CD4-positive, alpha-beta T cell treated with Interleukin-2 at 100 ng/mL for 4 hours (primary cell): ENCODE measurements at regions not wholly inside any gene's neighbourhood (a gene's known extent, or its start where the extent isn't known, plus 50 kb on each side); places are given as distances from the start of the nearest gene placed in this dataset.

ENCODE experiments used
- DNase-seq: peaks from one replicate; pipeline ENCODE4 v3.0.0-alpha.2; 2020; ENCODE audit warnings: low spot score

DNA sequence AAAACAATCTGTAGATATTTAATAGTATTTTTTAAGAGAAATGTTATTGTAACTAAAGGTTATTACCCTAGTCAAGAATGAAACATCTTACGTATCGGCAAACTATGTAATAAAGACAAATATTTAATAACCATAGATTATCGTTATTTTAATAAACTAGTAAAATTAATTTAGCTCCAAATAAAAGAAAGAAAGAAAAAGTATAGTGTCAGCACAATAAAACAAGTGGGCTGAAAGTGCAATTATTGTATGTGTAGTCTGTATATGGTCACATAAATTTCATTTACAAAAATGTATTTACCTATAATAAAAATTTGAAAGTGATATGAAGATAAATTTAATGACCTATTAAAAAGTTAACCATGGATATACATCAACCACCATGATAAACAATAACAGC is 1258.4 kb upstream of the MIR17HG start:
- no peak for DNase-seq

DNA sequence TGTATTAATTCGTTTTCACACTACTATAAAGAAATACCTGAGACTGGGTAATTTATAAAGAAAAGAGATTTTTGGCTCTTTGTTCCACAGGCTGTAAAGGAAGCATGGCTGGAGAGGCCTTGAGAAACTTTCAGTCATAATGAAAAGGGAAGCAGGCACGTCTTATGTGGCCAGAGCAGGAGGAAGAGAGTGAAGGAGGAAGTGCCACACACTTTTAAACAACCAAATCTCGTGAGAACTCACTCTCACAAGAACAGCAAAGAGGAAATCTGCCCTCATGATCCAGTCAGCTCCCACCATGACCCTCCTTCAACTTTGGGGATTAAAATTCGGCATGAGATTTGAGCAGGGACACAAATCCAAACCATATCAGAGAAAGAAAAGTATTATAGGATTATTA is 1255.9 kb upstream of the MIR17HG start:
- no peak for DNase-seq

DNA sequence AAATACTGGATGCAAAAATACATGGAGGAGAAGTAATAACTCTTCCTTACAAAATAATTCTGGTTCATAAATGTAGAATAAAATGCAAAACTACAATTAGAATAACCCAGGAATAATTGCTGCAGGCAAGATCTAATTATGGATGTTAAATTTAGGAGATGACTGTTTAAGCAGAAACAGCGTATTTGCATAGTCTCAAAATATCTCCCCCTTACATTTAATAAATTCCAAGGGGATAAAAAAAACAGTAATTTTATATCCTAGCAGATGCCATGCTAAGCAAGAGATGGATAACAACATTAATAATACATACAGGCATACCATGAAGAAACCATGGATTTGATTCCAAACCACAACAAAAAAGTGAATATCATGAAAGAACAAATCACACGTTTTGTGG is 1253.1 kb upstream of the MIR17HG start:
- no peak for DNase-seq

DNA sequence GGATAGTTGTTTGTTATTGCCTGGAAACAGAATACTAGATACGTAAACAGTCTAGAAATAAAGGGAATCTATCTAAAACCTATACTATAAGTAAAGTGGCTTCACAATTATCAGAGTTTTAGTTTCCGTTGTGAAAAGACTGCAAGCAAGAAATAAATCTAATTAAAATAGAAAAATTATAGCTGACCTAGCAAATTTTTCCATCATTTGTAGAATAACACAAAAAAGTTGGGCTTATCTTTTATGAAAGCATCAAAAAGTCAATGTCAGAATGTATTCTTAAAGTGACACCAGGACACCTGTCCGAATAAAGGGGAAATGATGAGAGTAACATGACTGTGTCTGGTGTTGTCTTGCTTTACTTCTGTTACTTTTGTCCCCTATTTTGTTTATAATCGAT is 1248.9 kb upstream of the MIR17HG start:
- no peak for DNase-seq

DNA sequence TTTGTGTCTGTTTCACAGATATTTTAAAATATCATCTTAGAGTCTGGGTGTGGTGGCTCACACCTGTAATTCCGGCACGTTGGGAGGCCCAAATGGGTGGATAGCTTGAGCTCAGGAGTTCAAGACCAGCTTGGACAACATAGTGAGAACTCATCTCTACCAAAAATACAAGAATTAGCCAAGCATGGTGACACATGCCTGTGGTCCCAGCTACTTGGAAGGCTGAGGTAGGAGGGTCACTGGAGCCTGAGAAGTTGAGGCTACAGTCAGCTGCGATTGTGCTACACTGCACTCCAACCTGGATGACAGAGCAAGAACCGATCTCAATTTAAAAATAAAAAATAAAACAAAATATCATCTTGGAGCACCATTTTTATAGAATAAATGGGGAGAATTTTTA is 1247.6 kb upstream of the MIR17HG start:
- no peak for DNase-seq

DNA sequence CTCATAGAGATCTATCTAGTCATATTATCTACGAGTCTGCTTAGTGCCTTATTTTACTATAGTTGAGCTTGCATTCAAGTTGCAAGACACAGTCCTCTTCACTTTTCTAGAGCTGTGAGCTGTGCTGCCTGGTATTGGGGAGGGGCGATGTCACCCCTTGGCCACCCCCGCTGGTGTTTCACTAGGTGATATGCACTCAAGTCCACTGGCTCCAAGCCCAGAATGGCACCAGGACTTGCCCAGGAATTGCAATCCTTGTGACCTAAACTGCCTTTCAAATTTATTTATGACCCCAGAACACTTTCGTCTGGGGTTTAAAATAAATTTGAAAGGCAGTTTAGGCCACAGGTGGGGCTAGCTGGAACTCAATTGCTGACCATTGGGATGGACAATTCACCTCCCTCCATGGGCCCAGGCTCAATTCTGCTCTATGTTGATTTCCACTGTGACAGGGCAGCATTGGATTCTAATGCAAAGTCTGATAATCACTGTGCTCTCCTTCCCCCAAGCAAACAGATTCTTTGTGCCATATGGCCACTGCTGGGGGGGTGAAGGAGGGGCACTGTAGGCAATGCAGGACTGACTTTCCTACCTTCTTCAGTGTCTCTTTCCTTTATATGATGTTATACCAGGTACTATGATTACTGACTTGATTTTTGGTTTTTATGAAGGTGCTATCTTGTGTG is 1244.2 kb upstream of the MIR17HG start:
- DNase-seq, result no peak

DNA sequence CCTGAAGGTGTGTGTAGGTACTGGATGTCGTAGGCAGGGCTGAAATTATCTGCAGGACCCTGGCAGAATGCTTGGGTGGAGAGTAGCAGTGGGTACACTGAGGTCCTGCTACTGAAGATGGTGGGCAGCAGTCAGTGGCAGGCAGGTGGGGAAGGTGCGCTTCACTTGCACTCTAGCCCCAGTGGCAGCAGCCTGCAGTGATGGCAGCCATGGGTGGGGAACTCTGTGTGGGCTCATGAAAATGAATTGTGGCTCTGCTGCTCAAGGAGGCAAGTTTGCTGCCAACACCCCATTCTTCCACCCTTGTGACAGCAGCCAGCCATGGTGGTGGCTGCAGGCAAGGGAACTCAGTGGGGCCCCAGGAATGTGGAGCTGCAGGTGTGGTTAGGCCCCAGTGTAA is 1242.7 kb upstream of the MIR17HG start:
- no peak for DNase-seq

DNA sequence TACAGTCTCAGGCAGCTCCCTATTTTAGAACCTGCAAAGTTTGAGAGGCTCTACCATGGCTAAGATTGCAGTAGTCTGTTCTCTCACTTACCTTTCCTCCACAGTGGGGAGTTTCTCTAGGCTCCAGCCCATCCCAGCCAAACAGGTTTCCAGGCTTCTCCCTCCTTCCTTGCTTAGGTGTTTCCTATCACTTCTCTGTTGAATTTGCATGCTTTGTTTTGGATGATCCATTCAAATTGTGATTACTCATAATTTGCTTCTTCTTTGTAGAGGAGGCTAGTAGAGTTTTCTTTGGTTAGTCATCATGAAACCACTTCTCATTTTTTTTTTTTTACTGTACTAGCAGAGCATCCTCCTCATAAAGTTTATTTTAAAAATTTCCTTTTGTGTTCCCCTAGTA is 1242.2 kb upstream of the MIR17HG start:
- DNase-seq, result no peak

DNA sequence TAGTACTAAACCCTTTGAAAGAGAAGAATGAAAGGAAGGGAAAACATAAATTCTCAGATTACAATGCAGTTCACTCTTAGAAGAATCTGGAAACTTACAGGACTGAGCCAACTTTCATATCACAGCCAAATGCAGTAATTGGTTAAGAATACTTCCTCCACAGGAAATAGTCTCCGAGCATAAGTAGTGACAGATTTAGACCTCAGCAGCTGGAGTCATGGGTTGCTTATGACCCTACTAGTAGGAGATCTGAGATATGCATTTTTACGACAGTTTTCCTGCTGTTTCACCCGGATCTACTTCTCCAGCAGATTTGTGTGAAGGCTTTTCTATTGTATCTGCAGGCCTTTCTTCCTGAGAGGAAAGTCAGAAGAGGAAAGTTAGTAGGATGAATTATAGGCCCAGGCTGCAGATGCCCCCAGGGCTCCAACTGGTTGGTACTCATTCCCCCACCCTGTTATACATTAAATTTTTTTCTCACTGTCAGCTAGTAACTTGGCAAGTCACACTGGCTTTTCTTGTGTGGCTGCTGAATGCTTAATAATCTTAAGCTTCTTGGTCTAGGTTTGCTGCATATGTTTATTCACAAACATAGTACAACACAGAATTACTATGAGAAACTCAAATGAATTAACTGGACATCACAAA is 1241.5 kb upstream of the MIR17HG start:
- no peak for DNase-seq

DNA sequence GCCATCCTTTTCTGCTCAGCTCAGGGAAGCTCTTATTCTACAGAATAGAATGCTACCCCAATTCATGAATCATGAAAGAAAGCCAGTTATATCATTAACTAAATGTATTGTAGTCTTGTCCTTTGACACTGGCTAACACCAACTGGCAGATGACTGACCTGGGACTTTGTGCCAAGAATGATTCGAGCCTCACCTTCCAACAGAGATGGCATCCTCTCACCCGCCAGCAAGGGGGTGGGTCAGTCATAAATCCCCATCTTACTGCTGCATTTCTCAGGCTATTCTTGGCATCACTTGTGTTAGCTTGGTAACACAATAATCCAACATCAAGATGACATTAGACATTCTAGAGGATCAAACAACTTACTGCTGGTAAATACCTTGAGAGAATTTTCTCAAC is 1239.8 kb upstream of the MIR17HG start:
- no peak for DNase-seq

DNA sequence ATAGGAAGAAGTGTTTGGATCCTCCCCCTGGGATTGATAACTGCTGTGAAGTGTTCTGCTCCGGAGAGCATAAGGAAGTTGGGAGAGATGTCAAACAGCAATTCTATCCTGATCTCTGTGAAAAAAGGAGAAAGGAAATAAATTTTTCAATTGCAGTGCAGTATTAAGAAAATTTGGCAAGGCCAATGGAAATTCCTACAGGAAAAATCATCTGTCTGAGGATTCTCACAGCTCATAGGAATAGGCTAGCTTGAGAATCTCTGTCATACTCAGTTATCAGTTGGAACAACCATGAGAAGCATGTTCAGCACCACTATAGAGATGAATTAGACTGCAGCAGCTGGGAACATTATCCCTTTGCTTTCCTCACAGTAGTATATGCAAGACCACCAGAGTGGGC is 1238.9 kb upstream of the MIR17HG start:
- DNase-seq, result no peak

DNA sequence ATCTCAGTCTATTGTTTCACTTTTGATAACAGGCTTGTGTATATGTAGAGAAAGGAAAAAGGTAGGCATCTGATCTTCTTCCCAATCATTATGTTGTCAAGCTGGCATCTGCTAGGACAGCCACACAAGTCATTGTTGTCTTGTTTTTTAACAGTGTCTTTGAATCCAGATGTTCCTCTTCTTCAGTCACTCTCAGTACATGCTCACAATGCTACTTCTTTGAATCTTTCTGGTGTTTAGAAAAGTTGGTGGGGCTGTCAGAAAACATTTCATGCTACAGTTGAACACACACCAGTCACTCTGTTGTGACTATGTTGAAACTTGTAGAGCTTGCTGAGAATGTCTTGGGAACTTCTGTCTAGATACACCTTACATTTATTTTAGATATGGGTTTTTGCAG is 1231.4 kb upstream of the MIR17HG start:
- DNase-seq, result no peak

DNA sequence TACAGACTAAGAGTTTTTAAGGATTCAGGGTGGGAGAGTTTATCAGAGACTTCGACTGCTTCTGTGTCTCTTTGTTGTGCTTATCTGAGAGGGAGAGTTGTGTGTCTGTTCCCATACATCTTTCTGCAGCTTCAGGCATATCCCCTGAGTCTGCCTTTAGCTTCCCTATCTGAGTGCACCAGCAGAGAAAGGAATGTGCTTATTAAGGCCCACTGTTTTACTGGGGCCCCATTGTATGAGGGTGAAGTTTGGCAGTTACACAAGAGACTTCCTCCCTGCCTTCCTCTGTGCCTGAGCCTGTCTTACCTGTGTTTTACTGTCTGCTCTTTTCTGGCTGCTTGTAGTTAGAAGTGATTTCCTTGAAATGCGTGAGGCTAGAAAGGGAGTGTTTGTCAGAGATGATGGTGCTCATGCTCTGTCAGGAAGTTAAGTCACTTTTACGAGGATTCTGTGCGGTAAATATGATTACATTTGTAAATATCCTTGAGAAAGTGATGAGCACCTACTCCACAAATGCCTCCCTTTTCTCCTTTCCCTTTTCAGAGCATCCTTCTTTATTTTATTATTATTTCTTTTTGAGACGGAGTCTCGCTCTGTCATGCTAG is 1228.9 kb upstream of the MIR17HG start:
- no peak for DNase-seq

DNA sequence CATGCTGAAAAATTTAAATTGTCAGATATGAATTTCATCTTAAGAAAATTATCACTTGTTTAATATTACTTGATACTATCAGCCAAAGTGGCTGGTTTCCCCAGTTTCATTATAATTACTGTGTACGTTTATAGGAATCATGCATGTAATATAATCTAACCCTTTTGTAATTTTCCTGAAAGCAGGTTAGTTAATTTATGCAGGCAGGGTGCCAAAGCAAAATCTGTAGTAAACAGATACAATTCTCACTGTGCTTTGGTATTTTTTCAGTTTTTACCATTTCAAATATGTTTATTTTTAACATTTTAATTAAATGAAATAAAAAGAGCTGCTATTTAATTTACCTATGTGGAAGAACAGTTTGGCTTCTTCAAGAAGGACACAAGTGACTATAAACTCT is 1227.5 kb upstream of the MIR17HG start:
- no peak for DNase-seq

DNA sequence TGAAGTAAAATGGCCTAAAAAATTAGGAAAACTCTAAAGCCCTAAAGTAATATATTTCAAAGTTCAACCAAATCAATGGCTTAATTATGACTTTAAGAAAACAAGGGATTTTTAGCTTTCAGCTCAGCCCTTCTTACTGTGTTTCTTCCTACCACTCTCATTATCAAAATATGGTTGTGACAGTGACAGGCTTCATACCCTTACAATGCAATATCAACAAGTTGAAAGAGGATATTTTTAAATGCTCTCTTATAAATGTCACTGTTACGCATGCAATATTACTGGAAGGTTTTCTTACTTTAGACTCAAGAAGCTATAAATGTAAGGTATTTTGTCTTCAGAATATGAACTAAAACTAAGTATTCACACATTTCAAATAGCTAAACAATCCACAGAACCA is 1225.7 kb upstream of the MIR17HG start:
- DNase-seq, result no peak

DNA sequence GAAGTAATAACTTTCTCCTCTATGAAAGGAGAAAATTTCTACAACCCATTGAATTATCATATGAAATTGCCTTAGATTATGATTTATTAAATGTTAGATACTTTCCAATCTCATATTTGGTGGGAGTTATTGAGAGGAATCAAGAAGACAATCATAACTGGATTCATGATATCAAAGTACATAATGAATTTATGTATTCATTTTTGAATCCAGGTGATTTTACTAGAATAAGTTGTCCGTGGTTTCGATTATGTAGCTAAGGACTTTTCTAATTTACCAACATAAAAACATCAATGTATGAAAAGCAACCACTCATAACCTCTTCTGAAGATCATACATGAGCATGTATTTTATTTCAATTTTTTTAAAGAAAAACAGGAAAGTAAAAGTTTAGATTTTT is 1225.0 kb upstream of the MIR17HG start:
- no peak for DNase-seq

DNA sequence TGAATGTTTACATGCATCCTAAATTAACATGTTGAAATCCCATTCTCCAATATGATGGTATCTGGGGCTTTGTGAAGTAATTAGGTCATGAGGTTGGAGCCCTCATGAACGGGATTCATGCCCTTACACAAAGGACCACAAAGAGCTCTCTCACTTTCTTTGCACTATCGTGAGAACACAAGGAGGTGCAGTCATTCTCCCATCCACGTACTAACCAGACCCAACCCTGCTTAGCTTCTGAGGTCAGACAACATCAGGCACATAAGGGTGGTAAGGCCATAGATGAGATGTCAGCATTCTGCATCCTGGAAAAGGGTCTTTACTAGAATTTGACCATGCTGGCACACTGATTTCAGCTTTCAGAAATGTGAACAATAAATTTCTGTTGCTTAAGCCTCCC is 1211.9 kb upstream of the MIR17HG start:
- DNase-seq, result no peak

DNA sequence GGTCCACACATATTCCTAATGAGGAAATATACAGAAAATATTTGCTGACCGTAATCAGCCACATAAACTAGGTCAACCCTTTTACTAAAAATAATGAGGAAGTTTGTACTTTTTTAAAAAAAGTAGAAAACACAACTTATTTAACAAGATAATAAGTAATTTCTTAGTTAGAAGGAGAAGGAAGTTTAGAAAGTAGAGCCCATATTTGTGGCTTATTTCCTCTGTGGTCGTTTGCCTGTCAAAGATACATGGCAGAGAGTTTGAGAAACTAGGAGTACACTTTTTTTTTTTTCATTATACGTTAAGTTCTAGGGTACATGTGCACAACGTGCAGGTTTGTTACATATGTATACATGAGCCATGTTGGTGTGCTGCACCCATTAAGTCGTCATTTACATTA is 1205.2 kb upstream of the MIR17HG start:
- no peak for DNase-seq

DNA sequence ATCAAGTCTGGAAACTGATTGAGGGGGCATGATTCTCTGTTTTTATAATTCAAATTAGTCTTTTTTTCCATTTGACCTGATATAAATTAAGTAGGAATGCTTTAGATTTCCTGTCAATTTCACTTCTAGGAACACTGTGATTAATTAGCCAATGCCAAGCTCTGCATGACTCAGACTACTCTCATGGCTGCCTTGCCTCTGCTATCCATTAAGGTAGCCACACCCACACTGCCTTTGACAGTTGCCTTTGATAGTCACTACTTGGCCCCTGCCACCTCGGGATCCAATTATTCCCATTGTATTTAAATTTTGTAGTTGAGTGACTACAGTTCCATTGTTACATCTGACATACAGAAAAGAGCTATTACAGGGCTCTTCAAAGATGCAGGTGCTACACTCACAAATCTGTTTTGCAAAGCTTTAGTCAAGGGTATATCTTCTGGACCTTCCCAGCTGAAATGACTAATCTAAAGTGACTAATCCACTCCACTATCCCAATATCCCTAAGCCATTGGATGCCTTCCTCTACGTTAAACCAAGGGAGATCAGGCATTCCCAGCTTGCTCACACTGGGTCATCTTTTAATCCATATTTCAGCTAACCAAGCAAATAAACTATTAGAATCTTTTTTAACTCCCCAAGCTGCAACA is 1193.1 kb upstream of the MIR17HG start:
- no peak for DNase-seq

DNA sequence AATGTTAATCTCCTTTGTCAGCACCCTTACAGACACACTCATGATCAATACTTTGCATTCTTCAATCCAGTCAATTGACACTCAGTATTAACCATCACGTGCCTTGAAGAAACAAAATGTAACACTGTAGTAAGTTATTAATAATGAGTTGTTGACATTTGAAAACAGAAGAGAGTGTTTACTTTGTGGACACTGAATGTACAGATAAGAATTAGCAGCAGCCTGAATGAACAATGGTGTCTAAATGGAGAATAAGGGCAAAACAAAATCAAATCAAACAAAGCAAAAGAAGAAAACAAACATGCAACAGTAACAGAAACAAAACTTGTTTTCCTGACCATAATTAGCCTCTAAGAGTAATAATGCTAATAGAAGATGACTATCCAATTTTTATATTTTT is 1191.1 kb upstream of the MIR17HG start:
- no peak for DNase-seq

DNA sequence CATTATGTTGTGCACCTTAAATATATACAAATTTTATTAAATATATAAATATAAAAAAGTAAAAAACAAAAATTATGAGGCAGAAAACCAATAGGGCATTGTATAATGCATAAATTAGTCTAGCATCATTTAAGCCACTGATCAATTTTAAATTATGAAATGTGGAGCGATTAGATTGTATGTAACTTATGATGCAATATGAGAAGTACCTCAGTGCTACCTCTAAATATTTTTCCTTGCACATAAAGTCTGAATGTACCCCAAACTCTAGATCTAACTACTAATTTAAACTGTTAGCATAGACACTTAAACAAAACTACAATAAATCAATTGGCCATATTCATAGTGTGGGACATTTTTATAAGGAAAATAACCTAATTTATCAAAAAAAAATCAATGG is 1178.5 kb upstream of the MIR17HG start:
- DNase-seq, result no peak

DNA sequence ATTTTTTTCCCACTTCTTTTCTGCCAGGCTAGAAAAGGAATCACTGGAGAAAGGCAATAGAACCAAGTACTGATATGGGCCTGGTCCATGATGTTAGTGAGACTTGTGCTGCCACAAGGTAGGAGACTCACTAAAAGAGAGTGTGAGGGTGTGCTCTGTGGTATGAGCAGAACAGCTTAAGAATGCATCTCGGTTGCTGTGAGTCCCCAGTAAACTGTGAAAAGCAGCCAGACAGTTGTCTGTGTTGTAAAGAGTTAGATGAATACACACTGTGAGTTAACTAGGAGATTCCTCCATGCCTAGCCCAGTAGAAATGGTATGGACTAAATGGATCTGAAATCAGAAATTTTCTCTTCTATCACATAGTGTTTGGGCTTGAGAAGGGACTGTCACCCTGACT is 1177.3 kb upstream of the MIR17HG start:
- no peak for DNase-seq

DNA sequence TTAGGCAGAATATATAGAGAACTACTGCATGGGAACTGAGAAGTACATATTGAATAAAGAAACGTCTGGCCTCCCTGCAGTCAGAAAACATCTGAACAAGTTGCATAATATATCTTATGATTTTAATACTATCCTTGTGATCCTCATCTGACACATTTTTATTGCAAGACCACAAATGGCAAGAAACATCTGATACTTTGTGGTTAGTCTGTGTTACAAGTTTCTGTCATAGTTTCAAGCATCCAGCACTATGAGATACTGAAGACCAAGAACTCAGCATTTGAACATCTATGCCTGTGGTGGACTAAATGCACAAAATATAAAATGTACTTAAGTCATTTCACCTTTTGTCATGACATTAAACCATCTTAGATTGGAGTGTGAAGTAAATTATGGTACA is 1175.8 kb upstream of the MIR17HG start:
- no peak for DNase-seq
